ENCODE measurements at regions not wholly inside any gene's neighbourhood (a gene's known extent, or its start where the extent isn't known, plus 50 kb on each side); places are given as distances from the start of the nearest gene placed in this dataset.

DNA sequence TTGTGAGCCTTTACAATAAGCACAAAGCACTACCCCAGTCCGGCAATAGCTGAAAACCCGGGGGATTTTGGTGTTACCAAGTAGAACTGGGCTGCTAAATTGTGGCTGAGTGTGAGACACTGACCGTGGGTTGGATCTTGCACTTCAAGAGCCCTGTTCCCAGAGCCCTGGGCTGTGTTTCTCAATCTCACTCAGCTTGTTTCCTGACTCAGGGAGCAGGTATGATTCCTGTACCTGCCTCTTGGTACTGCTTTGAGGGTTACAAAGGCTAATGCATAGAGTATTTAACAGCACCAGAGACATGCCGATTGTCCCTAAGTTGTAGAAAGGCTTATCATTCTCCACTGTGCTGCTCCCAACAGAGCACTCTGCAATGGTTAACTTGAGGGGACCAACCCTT, 134.6 kb downstream of the TEX36 start:
- CTCF ChIA-PET = no interaction called here
- no TSS peak for BruUV-seq (replicated peaks)

DNA sequence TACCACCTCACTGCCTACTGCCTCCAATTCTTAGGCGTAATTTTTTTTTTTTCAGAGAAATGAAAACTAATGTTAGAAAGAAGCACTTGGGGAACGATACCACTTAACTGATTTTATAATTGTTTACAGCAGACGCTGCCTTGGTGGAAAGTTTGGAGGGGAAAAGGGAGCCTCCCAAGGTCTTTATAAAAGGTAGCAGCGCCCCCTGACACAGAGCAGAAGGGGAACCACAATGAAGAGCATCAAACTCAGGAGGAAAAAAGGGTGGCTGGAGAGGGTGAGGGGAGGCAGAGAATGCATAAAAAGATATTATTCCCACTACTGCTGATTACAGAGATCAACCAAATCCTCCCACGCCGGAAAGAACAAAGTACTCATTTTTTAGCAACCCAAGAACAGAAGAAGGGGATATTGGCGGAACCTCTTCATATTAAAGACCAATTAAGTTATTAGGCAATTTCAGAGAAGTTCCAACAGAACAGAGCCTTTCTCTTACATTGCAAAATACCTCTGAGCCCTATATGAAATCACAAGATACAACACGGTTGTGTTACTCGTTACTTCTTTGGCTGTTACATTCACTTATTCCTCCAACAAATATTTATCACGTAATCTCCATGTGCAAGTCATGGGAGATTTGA, 135.8 kb downstream of the TEX36 start:
- no peak for TF ChIP-seq EZH2 (IDR thresholded peaks at IDR 0.05; ENCODE audit: borderline replicate concordance, low read depth, low read length, poor library complexity, severe bottlenecking)
- TF ChIP-seq, protein P1, sequence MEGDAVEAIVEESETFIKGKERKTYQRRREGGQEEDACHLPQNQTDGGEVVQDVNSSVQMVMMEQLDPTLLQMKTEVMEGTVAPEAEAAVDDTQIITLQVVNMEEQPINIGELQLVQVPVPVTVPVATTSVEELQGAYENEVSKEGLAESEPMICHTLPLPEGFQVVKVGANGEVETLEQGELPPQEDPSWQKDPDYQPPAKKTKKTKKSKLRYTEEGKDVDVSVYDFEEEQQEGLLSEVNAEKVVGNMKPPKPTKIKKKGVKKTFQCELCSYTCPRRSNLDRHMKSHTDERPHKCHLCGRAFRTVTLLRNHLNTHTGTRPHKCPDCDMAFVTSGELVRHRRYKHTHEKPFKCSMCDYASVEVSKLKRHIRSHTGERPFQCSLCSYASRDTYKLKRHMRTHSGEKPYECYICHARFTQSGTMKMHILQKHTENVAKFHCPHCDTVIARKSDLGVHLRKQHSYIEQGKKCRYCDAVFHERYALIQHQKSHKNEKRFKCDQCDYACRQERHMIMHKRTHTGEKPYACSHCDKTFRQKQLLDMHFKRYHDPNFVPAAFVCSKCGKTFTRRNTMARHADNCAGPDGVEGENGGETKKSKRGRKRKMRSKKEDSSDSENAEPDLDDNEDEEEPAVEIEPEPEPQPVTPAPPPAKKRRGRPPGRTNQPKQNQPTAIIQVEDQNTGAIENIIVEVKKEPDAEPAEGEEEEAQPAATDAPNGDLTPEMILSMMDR (conservative IDR thresholded peaks at IDR 0.05; ENCODE audit: low read depth, low read length) = 0 out of 2 replicates have a peak, but pooled peaks have one; percentile 23
- intact Hi-C loops (cut with micrococcal nuclease; ENCODE audit: unreplicated experiment) = no loop called here
- Histone ChIP-seq H3K4me1 (ENCODE audit: insufficient read depth, low read length, poor library complexity, severe bottlenecking) (peaks cover 9% of the 10 kb centered on the region), H3K9me3 (ENCODE audit: low read depth, low read length, poor library complexity, severe bottlenecking) (no peaks in the 10 kb centered on the region), H3K27ac (ENCODE audit: low read depth, low read length, poor library complexity, severe bottlenecking) (no peak overlapping the region), H3K27me3 (replicated peaks; ENCODE audit: insufficient read depth, low read depth, low read length, poor library complexity) (peaks cover 8% of the 10 kb centered on the region), H3K4me3 (ENCODE audit: low read depth, low read length, poor library complexity, severe bottlenecking) (no peak overlapping the region), H3K36me3 (ENCODE audit: insufficient read depth, low read length, poor library complexity, severe bottlenecking) (no peaks in the 10 kb centered on the region)
- ChIA-PET CTCF (no interaction called here), POLR2A (ENCODE audit: low non-redundant PET) (no interaction called here)
- peak; percentile 66 for DNase-seq (ENCODE audit: low spot score)
- no TSS peak for BruUV-seq (replicated peaks)

More for the DNA sequence above, 134.6 kb downstream of the TEX36 start:
- H3K36me3 ChIP-seq (ENCODE audit: insufficient read depth, low read length, poor library complexity, severe bottlenecking) = no peaks in the 10 kb centered on the region
- H3K4me1 ChIP-seq (ENCODE audit: insufficient read depth, low read length, poor library complexity, severe bottlenecking) = peaks cover 9% of the 10 kb centered on the region
- intact Hi-C loops (cut with micrococcal nuclease; ENCODE audit: unreplicated experiment) = no loop called here
- POLR2A ChIA-PET (ENCODE audit: low non-redundant PET) = no interaction called here
- no peak overlapping the region for H3K27ac ChIP-seq (ENCODE audit: low read depth, low read length, poor library complexity, severe bottlenecking)
- DNase-seq (ENCODE audit: low spot score) = no peak
- H3K27me3 ChIP-seq (replicated peaks; ENCODE audit: insufficient read depth, low read depth, low read length, poor library complexity) = peaks cover 3% of the 10 kb centered on the region
- H3K9me3 ChIP-seq (ENCODE audit: low read depth, low read length, poor library complexity, severe bottlenecking) = no peaks in the 10 kb centered on the region
- H3K4me3 ChIP-seq (ENCODE audit: low read depth, low read length, poor library complexity, severe bottlenecking) = no peak overlapping the region
- TF ChIP-seq, protein P1 (conservative IDR thresholded peaks at IDR 0.05; ENCODE audit: low read depth, low read length) = no peak
- TF ChIP-seq EZH2 (IDR thresholded peaks at IDR 0.05; ENCODE audit: borderline replicate concordance, low read depth, low read length, poor library complexity, severe bottlenecking) = no peak

DNA sequence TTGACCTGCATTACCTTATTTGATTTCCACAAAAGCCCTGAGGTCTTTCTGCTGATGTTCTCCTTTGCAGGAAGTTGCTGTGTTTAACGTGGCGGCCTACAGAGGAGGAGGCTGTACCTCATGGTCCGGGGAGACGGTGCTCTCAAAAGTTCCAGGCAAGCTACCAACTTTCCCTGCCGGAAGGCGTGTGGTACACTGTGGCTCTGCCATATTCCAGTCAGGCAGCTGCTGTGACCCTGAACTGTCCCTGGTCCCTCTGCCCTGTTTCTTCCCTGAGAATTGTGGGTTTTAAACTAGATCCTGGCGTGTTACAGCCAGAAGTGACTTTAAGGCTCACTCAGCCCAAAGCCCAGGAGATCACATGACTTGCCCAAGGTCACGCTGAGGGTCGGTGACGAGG, 139.2 kb downstream of the TEX36 start:
- Histone ChIP-seq H3K27me3 (replicated peaks; ENCODE audit: insufficient read depth, low read depth, low read length, poor library complexity) (peaks cover 18% of the 10 kb centered on the region), H3K9me3 (ENCODE audit: low read depth, low read length, poor library complexity, severe bottlenecking) (no peaks in the 10 kb centered on the region), H3K4me3 (ENCODE audit: low read depth, low read length, poor library complexity, severe bottlenecking) (no peak overlapping the region), H3K27ac (ENCODE audit: low read depth, low read length, poor library complexity, severe bottlenecking) (no peak overlapping the region), H3K4me1 (ENCODE audit: insufficient read depth, low read length, poor library complexity, severe bottlenecking) (peaks cover 10% of the 10 kb centered on the region), H3K36me3 (ENCODE audit: insufficient read depth, low read length, poor library complexity, severe bottlenecking) (no peaks in the 10 kb centered on the region)
- CTCF ChIA-PET = no interaction called here
- no peak for DNase-seq (ENCODE audit: low spot score)
- no peak for TF ChIP-seq EZH2 (IDR thresholded peaks at IDR 0.05; ENCODE audit: borderline replicate concordance, low read depth, low read length, poor library complexity, severe bottlenecking)
- TF ChIP-seq, protein P1 (conservative IDR thresholded peaks at IDR 0.05; ENCODE audit: low read depth, low read length) = no peak
- no TSS peak for BruUV-seq (replicated peaks)
- intact Hi-C loops (cut with micrococcal nuclease; ENCODE audit: unreplicated experiment) = no loop called here
- POLR2A ChIA-PET (ENCODE audit: low non-redundant PET) = no interaction called here
